ENCODE measurements at regions not wholly inside any gene's neighbourhood (a gene's known extent, or its start where the extent isn't known, plus 50 kb on each side); places are given as distances from the start of the nearest gene placed in this dataset.

DNA sequence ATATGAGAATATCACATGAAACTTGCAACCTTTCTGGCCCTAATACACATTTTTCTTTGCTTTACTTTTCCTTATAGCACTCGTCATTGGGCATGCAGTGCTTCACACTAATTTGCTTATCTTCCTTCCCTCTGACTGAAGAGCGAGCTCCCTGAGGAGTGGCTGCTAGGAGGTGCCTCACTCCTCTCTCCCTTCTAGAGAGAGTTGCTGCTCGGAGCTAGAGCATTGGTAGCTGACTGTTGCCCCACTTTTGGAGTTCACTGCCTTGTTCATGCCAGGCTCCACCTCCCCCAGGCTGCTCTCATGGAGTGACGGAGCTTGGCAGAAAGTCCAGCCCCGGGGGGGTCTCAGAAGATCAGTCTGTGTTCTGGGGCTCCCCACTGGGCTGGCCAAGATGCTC is 413.2 kb downstream of the MED10 start:
- H3K9me3 ChIP-seq = no peaks in the 10 kb centered on the region
- DNase-seq = no peak
- H3K36me3 ChIP-seq (ENCODE audit: low read depth, missing control alignments) = no peaks in the 10 kb centered on the region
- H3K27me3 ChIP-seq = no peaks in the 10 kb centered on the region
- TF ChIP-seq POLR2A (IDR thresholded peaks at IDR 0.05) = no peak
- TF ChIP-seq, protein P1, sequence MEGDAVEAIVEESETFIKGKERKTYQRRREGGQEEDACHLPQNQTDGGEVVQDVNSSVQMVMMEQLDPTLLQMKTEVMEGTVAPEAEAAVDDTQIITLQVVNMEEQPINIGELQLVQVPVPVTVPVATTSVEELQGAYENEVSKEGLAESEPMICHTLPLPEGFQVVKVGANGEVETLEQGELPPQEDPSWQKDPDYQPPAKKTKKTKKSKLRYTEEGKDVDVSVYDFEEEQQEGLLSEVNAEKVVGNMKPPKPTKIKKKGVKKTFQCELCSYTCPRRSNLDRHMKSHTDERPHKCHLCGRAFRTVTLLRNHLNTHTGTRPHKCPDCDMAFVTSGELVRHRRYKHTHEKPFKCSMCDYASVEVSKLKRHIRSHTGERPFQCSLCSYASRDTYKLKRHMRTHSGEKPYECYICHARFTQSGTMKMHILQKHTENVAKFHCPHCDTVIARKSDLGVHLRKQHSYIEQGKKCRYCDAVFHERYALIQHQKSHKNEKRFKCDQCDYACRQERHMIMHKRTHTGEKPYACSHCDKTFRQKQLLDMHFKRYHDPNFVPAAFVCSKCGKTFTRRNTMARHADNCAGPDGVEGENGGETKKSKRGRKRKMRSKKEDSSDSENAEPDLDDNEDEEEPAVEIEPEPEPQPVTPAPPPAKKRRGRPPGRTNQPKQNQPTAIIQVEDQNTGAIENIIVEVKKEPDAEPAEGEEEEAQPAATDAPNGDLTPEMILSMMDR (IDR thresholded peaks at IDR 0.05) = no peak
- intact Hi-C loops (cut with DNase I; ENCODE audit: low total_unique reads) = no loop called here
- no peak overlapping the region for H3K4me3 ChIP-seq
- no peaks in the 10 kb centered on the region for H3K4me1 ChIP-seq
- H3K27ac ChIP-seq = no peak overlapping the region
- WGBS, 2 donors = 80 to 89% methylated on average over 5 of the region's 5 CpGs

DNA sequence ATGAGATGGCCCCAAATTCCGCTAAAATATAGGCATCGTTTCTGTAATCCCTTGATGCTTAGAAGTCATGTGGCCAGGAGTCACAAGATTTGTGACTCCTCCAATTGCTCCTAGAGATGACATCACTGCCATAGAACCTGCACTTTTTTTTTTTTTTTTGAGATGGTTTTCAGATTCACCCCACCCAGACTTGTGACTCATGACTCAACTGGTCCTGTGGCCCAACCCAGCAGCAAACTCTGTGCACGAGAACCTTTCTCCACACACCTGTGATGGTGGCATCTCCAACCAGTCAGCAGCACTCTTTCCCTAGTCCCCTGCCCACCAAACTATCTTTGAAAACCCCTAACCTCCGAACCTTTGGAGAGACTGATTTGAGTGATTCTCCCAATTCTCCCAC is 414.0 kb downstream of the MED10 start:
- H3K4me1 ChIP-seq = no peaks in the 10 kb centered on the region

DNA sequence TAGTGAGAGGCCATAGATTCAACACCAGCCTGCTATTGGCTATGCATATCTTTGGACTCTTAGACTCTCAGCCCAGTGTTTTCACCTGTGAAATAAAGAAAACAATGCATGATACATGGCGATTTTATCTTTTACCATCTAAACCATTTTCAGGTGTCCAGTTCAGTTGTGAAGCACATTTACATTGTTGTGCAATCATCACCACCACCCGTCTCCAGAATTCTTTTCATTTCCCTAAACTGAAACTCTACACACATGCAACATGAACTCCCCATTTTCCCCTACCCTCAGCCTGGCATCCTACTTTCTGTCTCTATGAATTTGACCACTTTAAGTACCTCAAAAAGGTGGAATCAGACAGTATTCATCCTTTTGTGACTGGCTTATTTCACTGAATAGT is 420.6 kb downstream of the MED10 start:
- H3K9me3 ChIP-seq = no peaks in the 10 kb centered on the region
- H3K27me3 ChIP-seq = no peaks in the 10 kb centered on the region
- intact Hi-C loops (cut with DNase I; ENCODE audit: low total_unique reads) = no loop called here
- H3K4me3 ChIP-seq = no peak overlapping the region
- DNase-seq = no peak
- no peaks in the 10 kb centered on the region for H3K36me3 ChIP-seq (ENCODE audit: low read depth, missing control alignments)
- H3K27ac ChIP-seq = no peak overlapping the region
- 90% methylated on average over 2 of the region's 2 CpGs for WGBS, 2 donors
- H3K4me1 ChIP-seq = no peaks in the 10 kb centered on the region
- TF ChIP-seq, protein P1 (IDR thresholded peaks at IDR 0.05) = no peak
- TF ChIP-seq POLR2A (IDR thresholded peaks at IDR 0.05) = no peak

More for the DNA sequence above, 414.0 kb downstream of the MED10 start:
- TF ChIP-seq, protein P1 (IDR thresholded peaks at IDR 0.05) = no peak
- TF ChIP-seq POLR2A (IDR thresholded peaks at IDR 0.05) = no peak
- DNase-seq = no peak
- 94 to 98% methylated on average over 4 of the region's 4 CpGs for WGBS, 2 donors
- Histone ChIP-seq H3K9me3 (no peaks in the 10 kb centered on the region), H3K27ac (no peak overlapping the region), H3K36me3 (ENCODE audit: low read depth, missing control alignments) (no peaks in the 10 kb centered on the region), H3K27me3 (no peaks in the 10 kb centered on the region), H3K4me3 (no peak overlapping the region)
- intact Hi-C loops (cut with DNase I; ENCODE audit: low total_unique reads) = no loop called here

DNA sequence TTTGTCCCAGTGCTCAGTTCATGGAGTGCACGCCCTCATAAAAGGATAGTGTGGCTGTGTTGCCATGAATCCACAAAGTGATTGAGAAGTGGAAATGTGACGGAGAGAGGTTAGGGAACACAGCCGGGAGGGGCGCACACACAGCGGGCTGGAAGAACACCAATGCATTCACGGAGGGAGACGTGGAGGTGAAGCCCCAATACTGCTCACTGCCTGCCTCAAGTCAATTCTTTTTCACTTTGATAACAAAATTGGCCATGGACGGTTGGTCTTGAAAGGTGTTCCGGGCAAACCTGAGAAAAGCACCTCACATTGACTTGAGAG is 424.1 kb downstream of the MED10 start:
- TF ChIP-seq, protein P1 (IDR thresholded peaks at IDR 0.05) = no peak
- Histone ChIP-seq H3K27me3 (no peaks in the 10 kb centered on the region), H3K9me3 (no peaks in the 10 kb centered on the region), H3K27ac (no peak overlapping the region), H3K4me1 (no peaks in the 10 kb centered on the region), H3K36me3 (ENCODE audit: low read depth, missing control alignments) (no peaks in the 10 kb centered on the region), H3K4me3 (no peak overlapping the region)
- 57 to 78% methylated on average over 9 of the region's 9 CpGs for WGBS, 2 donors
- no peak for DNase-seq
- intact Hi-C loops (cut with DNase I; ENCODE audit: low total_unique reads) = no loop called here

DNA sequence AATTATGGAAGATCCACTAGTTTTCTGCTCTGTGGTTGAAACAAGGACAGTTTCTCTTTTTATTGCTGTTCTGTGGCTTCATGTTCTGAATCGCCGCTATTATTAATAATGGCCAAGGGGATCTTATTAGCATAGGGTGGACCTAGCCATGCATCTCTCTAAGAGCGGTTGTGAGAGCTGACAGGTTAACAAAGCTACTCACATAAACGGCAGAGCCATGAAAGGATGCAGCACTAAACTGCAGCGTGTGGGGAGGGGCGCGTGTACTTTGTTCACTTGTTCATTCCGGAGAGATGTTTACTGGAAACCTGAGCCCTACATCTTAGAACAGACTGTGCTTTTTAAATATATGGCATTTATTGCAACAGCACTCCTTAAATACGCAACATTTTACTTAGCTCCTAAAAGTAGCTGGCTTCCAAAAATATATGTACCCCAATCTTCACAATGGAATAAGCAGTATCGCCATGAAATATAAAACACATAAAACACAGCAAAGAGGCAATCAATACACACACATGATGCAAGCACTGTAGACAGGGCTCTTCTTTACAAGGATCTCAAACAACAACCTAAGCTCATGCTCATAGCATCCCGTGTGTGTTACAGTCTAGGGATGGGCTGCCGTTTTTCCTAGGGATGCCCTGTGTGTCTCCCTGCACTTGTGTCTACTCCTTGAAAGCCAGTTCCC is 424.6 kb downstream of the MED10 start:
- Histone ChIP-seq H3K9me3 (no peaks in the 10 kb centered on the region), H3K4me3 (no peak overlapping the region), H3K27me3 (no peaks in the 10 kb centered on the region), H3K4me1 (no peaks in the 10 kb centered on the region), H3K36me3 (ENCODE audit: low read depth, missing control alignments) (no peaks in the 10 kb centered on the region), H3K27ac (no peak overlapping the region)
- DNase-seq = no peak
- intact Hi-C loops (cut with DNase I; ENCODE audit: low total_unique reads) = no loop called here
- no peak for TF ChIP-seq POLR2A (IDR thresholded peaks at IDR 0.05)
- TF ChIP-seq, protein P1 (IDR thresholded peaks at IDR 0.05) = no peak
- 56 to 69% methylated on average over 12 of the region's 12 CpGs for WGBS, 2 donors
